OCI-LY3 (cell line): ENCODE measurements at regions not wholly inside any gene's neighbourhood (a gene's known extent, or its start where the extent isn't known, plus 50 kb on each side); places are given as distances from the start of the nearest gene placed in this dataset.

Experiments
- CTCF ChIP-seq: fragments of 200-600, 300-600 bp; sonication (generic); IDR thresholded peaks from 2 replicates; pipeline ENCODE4 v1.5.1; 2014; ENCODE audit warnings: antibody characterized with exemption, low read length, low read depth
- EZH2phosphoT487 ChIP-seq: fragments of 200-600 bp; shearing (Covaris generic); IDR thresholded peaks from 2 replicates; pipeline ENCODE4 v1.6.1; 2018; ENCODE audit warnings: antibody characterized with exemption, mixed run types, low read depth

DNA sequence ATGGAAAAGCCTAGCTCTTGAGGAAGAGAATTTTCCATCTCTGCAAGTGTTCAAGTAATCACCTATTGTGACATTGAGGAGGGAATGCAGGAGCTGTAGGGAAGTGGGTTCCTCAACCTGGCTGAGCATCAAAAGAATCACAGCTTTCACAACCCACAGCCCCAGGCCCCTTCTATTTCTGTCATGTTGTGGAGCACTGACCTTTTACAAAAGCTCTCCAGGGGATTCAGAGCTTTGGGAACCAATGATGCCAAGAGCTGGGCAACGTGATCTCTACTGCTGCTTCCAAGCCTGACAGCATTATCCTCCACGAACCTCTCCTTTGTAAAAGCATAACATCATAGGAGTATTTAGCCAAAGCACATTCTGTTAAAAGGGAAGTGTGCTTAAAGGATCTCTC lies 231.1 kb downstream of the ADAMTS9 start:
- TF ChIP-seq CTCF: no peak
- TF ChIP-seq EZH2phosphoT487: no peak
